GM12878 (cell line): ENCODE measurements at regions not wholly inside any gene's neighbourhood (a gene's known extent, or its start where the extent isn't known, plus 50 kb on each side); places are given as distances from the start of the nearest gene placed in this dataset.

Experiments
- ATAC-seq: fragments of 200-7000 bp; cut with Tn5 transposase; 3 replicates; pipeline ENCODE4 v1.9.1; 2020; ENCODE audit warnings: mild to moderate bottlenecking, moderate library complexity
- BruUV-seq: library from RNA; stranded (reverse); fragments of 400-500 nt; replicated peaks from 2 replicates; lab custom pipeline; 2021; lab: Mats Ljungman, UMichigan
- CTCF ChIA-PET: fragments of 300-600 bp; sonication (Branson Sonifier 250); formaldehyde crosslinking; extraction: SDS; loops from one replicate; lab custom pipeline; 2021; ENCODE audit warnings: inconsistent platforms; lab: Yijun Ruan, JAX
- POLR2A ChIA-PET: fragments of 350-600 bp; formaldehyde crosslinking; extraction: SDS; loops from one replicate; lab custom pipeline; 2021; ENCODE audit warnings: inconsistent platforms; lab: Charles Lee
- RAD21 ChIA-PET: fragments of 300-600 bp; sonication (Branson Sonifier 250); formaldehyde crosslinking; loops from one replicate; lab custom pipeline; 2023; ENCODE audit warnings: antibody characterized with exemption; ENCODE audit not compliant: unreplicated experiment; lab: Charles Lee
- SMC1A ChIA-PET: fragments of 300-600 bp; sonication (Branson Sonifier 250); formaldehyde crosslinking; loops from one replicate; lab custom pipeline; 2023; ENCODE audit not compliant: unreplicated experiment, uncharacterized antibody; lab: Charles Lee
- DNase-seq: peaks from one replicate; pipeline ENCODE4 v3.0.0-alpha.2; 2011; ENCODE audit warnings: low read depth, low spot score
- FAIRE-seq: peaks from 3 replicates; lab custom pipeline; 2011; peaks lifted over from hg19 to GRCh38; lab: Jason Lieb, UNC
- H2AFZ ChIP-seq: 2 replicates; pipeline ENCODE4 v1.6.0; 2011; ENCODE audit warnings: low read depth, low read length, control low read depth; ENCODE audit not compliant: control insufficient read depth
- H3K27ac ChIP-seq: 2 replicates; pipeline ENCODE4 v1.5.1; 2011; ENCODE audit warnings: control low read depth; ENCODE audit not compliant: control insufficient read depth, insufficient read depth
- H3K27me3 ChIP-seq, 2 experiments: replicated peaks in 1 of 2; 2 replicates each; pipeline versions ENCODE4 v1.6.0 to v1.6.1; 2011; ENCODE audit warnings: low read length in 1 of 2; ENCODE audit not compliant: control insufficient read depth in 2 of 2, insufficient read depth in 2 of 2
- H3K36me3 ChIP-seq, 2 experiments: 2 replicates each; pipeline ENCODE4 v1.5.1; 2011; ENCODE audit warnings: low read length in 1 of 2; ENCODE audit not compliant: control insufficient read depth in 2 of 2, insufficient read depth in 2 of 2
- H3K4me1 ChIP-seq: 2 replicates; pipeline ENCODE4 v1.6.1; 2011; ENCODE audit warnings: mild to moderate bottlenecking, low read length, moderate library complexity, mixed read lengths; ENCODE audit not compliant: control insufficient read depth, insufficient read depth
- H3K4me2 ChIP-seq: 2 replicates; pipeline ENCODE4 v1.6.0; 2011; ENCODE audit warnings: control low read depth; ENCODE audit not compliant: control insufficient read depth, insufficient read depth
- H3K4me3 ChIP-seq: fragments of 200-600 bp; sonication (generic); 2 replicates; pipeline ENCODE4 v1.5.1; 2016
- H3K79me2 ChIP-seq: 2 replicates; pipeline ENCODE4 v1.6.0; 2011; ENCODE audit warnings: low read length; ENCODE audit not compliant: control insufficient read depth, insufficient read depth
- H3K9ac ChIP-seq: 2 replicates; pipeline ENCODE4 v1.8.0; 2011; ENCODE audit warnings: low read length, control low read depth, mixed read lengths; ENCODE audit not compliant: control insufficient read depth, insufficient read depth
- H3K9me3 ChIP-seq: replicated peaks from 3 replicates; pipeline ENCODE4 v1.5.1; 2011; ENCODE audit warnings: mild to moderate bottlenecking, low read length; ENCODE audit not compliant: control insufficient read depth, insufficient read depth
- H4K20me1 ChIP-seq: 2 replicates; pipeline ENCODE4 v1.6.0; 2011; ENCODE audit not compliant: control insufficient read depth, insufficient read depth
- BACH1 ChIP-seq: fragments of 450-650 bp; IDR thresholded peaks from 2 replicates; pipeline ENCODE4 v1.6.1; 2017; ENCODE audit warnings: mild to moderate bottlenecking, borderline replicate concordance
- BRCA1 ChIP-seq: IDR thresholded peaks from 2 replicates; pipeline ENCODE4 v1.6.1; 2011; ENCODE audit warnings: low read depth, low read length, improper control_type of control experiment
- CBX5 ChIP-seq: sonication (generic); IDR thresholded peaks from 2 replicates; pipeline ENCODE4 v1.6.1; 2016; ENCODE audit warnings: low read depth, moderate library complexity, mild to moderate bottlenecking, inconsistent platforms
- DPF2 ChIP-seq: fragments of 450-650 bp; IDR thresholded peaks from 2 replicates; pipeline ENCODE4 v1.6.1; 2017; ENCODE audit warnings: mild to moderate bottlenecking
- GATAD2B ChIP-seq: fragments of 450-650 bp; conservative IDR thresholded peaks from 2 replicates; pipeline ENCODE4 v1.6.1; 2017; ENCODE audit warnings: low read depth, mild to moderate bottlenecking, moderate library complexity
- NRF1 ChIP-seq: conservative IDR thresholded peaks from 2 replicates; pipeline ENCODE4 v1.6.1; 2011; ENCODE audit warnings: mild to moderate bottlenecking, low read depth, low read length, improper control_type of control experiment
- POU2F2 ChIP-seq: IDR thresholded peaks from 3 replicates; pipeline ENCODE4 v1.6.1; 2011; ENCODE audit warnings: low read depth, mild to moderate bottlenecking, low read length, borderline replicate concordance
- RAD51 ChIP-seq: fragments of 450-650 bp; IDR thresholded peaks from 2 replicates; pipeline ENCODE4 v1.6.1; 2016; ENCODE audit warnings: moderate library complexity, mild to moderate bottlenecking, inconsistent platforms
- SIN3A ChIP-seq: IDR thresholded peaks from 2 replicates; pipeline ENCODE4 v1.6.1; 2012; ENCODE audit warnings: low read depth, low read length, improper control_type of control experiment
- SMARCA5 ChIP-seq: fragments of 450-650 bp; IDR thresholded peaks from 2 replicates; pipeline ENCODE4 v1.6.1; 2017; ENCODE audit warnings: mild to moderate bottlenecking
- in situ Hi-C: fragments of 300-500 bp; cut with MboI; formaldehyde crosslinking; loops from 9 replicates; pipeline ENCODE4 v1.14.3; 2018; ENCODE audit warnings: mixed read lengths
- intact Hi-C: fragments of 100-400 bp; cut with micrococcal nuclease; formaldehyde crosslinking; loops from one replicate; pipeline ENCODE4 v1.14.2; 2022; ENCODE audit not compliant: unreplicated experiment
- TF ChIP-seq, protein P1 (sequence below): fragments of 450-650 bp; IDR thresholded peaks from 2 replicates; pipeline ENCODE4 v1.6.1; 2017; ENCODE audit warnings: low read depth, mild to moderate bottlenecking, moderate library complexity
- TF ChIP-seq, protein P2 (sequence below): IDR thresholded peaks from 2 replicates; pipeline ENCODE4 v1.6.1; 2012; ENCODE audit warnings: low read depth, low read length, improper control_type of control experiment
- TF ChIP-seq, protein P3 (sequence below): IDR thresholded peaks from 2 replicates; pipeline ENCODE4 v1.6.1; 2011; ENCODE audit warnings: mild to moderate bottlenecking, low read depth, low read length, moderate library complexity; ENCODE audit not compliant: insufficient replicate concordance
- TF ChIP-seq, protein P4 (sequence below), 3 experiments: IDR thresholded peaks in 2 of 3; conservative IDR thresholded peaks in 1 of 3; 2 replicates each; pipeline ENCODE4 v1.5.1; 2011; ENCODE audit warnings: low read depth in 3 of 3, low read length in 3 of 3, mild to moderate bottlenecking in 3 of 3, control low read depth in 2 of 3, moderate library complexity in 2 of 3, inconsistent platforms in 1 of 3, mixed read lengths in 1 of 3; ENCODE audit not compliant: control insufficient read depth in 2 of 3, insufficient read depth in 1 of 3; ENCODE audit errors: extremely low read depth in 1 of 3

DNA sequence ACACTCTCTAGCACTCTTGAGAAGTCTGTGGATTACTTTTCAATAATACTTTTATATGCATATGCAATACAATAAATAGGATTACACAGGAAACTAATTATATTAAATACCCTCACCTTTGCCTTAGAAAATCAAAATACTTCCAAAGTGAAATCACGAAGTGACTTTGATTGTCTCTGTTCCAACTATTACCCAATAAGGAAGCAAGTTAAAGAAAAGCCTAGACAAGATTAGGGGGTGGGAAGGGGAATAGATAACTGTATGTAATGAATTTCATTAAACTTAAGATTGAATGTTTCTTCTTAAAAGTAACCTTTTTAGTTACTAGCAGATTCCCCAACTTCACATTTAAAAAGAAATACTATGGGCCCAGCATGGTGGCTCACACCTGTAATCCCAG is 66.6 kb upstream of the SOX4 start (continued):
- TF ChIP-seq, protein P1, sequence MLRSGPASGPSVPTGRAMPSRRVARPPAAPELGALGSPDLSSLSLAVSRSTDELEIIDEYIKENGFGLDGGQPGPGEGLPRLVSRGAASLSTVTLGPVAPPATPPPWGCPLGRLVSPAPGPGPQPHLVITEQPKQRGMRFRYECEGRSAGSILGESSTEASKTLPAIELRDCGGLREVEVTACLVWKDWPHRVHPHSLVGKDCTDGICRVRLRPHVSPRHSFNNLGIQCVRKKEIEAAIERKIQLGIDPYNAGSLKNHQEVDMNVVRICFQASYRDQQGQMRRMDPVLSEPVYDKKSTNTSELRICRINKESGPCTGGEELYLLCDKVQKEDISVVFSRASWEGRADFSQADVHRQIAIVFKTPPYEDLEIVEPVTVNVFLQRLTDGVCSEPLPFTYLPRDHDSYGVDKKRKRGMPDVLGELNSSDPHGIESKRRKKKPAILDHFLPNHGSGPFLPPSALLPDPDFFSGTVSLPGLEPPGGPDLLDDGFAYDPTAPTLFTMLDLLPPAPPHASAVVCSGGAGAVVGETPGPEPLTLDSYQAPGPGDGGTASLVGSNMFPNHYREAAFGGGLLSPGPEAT = no peak
- TF ChIP-seq DPF2 (no peak), BRCA1 (no peak), CBX5 (no peak), GATAD2B (no peak), NRF1 (no peak), BACH1 (no peak), RAD51 (no peak), SIN3A (no peak), SMARCA5 (no peak)
- TF ChIP-seq, protein P2, sequence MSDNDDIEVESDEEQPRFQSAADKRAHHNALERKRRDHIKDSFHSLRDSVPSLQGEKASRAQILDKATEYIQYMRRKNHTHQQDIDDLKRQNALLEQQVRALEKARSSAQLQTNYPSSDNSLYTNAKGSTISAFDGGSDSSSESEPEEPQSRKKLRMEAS = no peak
- TF ChIP-seq, protein P3, sequence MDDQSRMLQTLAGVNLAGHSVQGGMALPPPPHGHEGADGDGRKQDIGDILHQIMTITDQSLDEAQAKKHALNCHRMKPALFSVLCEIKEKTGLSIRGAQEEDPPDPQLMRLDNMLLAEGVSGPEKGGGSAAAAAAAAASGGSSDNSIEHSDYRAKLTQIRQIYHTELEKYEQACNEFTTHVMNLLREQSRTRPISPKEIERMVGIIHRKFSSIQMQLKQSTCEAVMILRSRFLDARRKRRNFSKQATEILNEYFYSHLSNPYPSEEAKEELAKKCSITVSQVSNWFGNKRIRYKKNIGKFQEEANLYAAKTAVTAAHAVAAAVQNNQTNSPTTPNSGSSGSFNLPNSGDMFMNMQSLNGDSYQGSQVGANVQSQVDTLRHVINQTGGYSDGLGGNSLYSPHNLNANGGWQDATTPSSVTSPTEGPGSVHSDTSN = no peak

DNA sequence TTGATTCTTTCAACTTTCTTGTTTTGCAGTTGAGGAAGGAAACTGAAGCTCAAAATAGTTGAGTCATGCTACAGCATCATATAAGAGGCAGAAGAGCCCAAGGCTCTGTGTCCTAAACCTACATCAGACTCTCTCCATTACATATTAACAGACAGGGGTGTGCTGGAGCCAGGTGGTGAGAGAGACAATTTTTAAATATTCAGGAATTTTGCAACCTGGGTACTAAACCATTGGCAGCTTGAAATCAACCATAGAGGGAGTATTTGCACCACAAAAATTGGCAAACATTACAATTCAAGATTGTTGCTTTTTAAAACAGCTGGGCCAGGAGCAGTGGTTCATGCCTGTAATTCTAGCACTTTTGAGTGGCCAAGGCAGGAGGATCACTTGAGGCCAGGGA is 65.8 kb upstream of the SOX4 start:
- Histone ChIP-seq H3K27ac (no peak overlapping the region), H3K4me1 (no peaks in the 10 kb centered on the region), H3K36me3 (no peaks in the 10 kb centered on the region), H3K9ac (no peak overlapping the region), H3K4me3 (no peak overlapping the region), H2AFZ (no peak overlapping the region), H3K27me3 (no peaks in the 10 kb centered on the region), H3K9me3 (no peaks in the 10 kb centered on the region), H3K4me2 (no peak overlapping the region), H4K20me1 (no peaks in the 10 kb centered on the region), H3K79me2 (no peaks in the 10 kb centered on the region)
- TF ChIP-seq, protein P4, sequence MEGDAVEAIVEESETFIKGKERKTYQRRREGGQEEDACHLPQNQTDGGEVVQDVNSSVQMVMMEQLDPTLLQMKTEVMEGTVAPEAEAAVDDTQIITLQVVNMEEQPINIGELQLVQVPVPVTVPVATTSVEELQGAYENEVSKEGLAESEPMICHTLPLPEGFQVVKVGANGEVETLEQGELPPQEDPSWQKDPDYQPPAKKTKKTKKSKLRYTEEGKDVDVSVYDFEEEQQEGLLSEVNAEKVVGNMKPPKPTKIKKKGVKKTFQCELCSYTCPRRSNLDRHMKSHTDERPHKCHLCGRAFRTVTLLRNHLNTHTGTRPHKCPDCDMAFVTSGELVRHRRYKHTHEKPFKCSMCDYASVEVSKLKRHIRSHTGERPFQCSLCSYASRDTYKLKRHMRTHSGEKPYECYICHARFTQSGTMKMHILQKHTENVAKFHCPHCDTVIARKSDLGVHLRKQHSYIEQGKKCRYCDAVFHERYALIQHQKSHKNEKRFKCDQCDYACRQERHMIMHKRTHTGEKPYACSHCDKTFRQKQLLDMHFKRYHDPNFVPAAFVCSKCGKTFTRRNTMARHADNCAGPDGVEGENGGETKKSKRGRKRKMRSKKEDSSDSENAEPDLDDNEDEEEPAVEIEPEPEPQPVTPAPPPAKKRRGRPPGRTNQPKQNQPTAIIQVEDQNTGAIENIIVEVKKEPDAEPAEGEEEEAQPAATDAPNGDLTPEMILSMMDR (IDR thresholded peaks at IDR 0.05 in 2 of 3, conservative IDR thresholded peaks at IDR 0.05 in 1 of 3; ENCODE audit: control insufficient read depth in 2 of 3, extremely low read depth in 1 of 3, insufficient read depth in 1 of 3, low read depth in 3 of 3, low read length in 3 of 3) = peak in 1 of 3 experiments; percentile 13; a peak in 1 of 6 replicates
- TF ChIP-seq, protein P3 = no peak
- no peak for TF ChIP-seq POU2F2
- ChIA-PET POLR2A (interaction anchor here (0.7 kb wide), 1 partner anchor 505 kb away, joined by 3 read pairs; no protein-coding TSS in a partner anchor), SMC1A (interaction anchor here (1.2 kb wide), 1 partner anchor 17 kb away, joined by 3 read pairs; no protein-coding TSS in a partner anchor), RAD21 (interaction anchor here (0.6 to 1.2 kb wide), 2 partner anchors 17 to 41 kb away, joined by 3 to 6 read pairs; no protein-coding TSS in a partner anchor), CTCF (interaction anchor here (0.9 to 1.4 kb wide), 2 partner anchors 11 to 508 kb away, joined by 3 to 5 read pairs; no protein-coding TSS in a partner anchor)
- no peak for FAIRE-seq
- no TSS peak for BruUV-seq
- no peak for DNase-seq
- in situ Hi-C loops (no loop called here), intact Hi-C loops (no loop called here)
- ATAC-seq = no peak
